ENCODE measurements at regions not wholly inside any gene's neighbourhood (a gene's known extent, or its start where the extent isn't known, plus 50 kb on each side); places are given as distances from the start of the nearest gene placed in this dataset.

- TF ChIP-seq, protein P1, sequence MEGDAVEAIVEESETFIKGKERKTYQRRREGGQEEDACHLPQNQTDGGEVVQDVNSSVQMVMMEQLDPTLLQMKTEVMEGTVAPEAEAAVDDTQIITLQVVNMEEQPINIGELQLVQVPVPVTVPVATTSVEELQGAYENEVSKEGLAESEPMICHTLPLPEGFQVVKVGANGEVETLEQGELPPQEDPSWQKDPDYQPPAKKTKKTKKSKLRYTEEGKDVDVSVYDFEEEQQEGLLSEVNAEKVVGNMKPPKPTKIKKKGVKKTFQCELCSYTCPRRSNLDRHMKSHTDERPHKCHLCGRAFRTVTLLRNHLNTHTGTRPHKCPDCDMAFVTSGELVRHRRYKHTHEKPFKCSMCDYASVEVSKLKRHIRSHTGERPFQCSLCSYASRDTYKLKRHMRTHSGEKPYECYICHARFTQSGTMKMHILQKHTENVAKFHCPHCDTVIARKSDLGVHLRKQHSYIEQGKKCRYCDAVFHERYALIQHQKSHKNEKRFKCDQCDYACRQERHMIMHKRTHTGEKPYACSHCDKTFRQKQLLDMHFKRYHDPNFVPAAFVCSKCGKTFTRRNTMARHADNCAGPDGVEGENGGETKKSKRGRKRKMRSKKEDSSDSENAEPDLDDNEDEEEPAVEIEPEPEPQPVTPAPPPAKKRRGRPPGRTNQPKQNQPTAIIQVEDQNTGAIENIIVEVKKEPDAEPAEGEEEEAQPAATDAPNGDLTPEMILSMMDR (IDR thresholded peaks at IDR 0.05), result no peak
These were observed 59.5 kb downstream of the FZD1 start for GRCh38 chr7:91323626-91324158.

DNA sequence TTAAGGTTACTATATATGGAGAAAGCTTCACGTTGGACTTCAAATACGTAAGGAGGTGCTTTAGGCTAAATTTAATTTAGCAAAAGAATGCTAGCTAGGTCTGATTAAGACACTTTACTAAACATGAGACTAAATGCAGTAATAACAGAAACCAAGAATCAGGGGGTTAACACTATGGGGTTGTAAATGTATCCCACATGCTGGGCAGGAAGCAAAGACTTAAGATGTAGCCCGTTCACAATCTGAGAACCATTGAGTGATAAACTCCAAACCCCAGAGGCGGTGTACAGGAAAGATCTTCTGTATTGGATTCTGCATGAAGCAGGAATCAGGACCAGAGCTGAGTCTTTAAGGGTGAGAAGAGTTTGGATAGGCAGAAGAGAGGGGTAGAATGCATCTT lies 60.4 kb downstream of the FZD1 start:
- TF ChIP-seq, protein P1 (IDR thresholded peaks at IDR 0.05), result no peak

- TF ChIP-seq, protein P1 (IDR thresholded peaks at IDR 0.05), result no peak
These were observed 61.5 kb downstream of the FZD1 start for GRCh38 chr7:91325726-91326125.

GRCh38 chr7:91326516-91327199 lies 62.4 kb downstream of the FZD1 start:
- TF ChIP-seq, protein P1 (IDR thresholded peaks at IDR 0.05), result no peak

DNA sequence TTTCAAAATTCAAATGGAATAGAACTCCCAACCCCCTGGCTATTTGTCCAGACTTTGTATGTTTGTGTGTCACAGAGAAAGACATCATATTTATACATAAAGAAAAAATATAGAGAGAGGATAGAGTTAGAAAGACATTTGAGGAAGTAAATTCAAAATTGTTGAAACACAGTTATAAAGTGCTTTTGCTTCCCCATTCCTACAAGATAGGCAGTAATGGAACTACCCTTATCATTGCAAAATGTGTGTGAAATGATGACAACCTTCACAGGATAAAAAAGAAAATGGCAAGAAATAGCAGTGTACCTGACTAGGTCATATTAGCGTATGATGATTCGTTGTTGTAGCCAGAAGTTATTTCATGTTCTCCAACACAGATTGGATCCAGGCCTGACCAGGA lies 63.1 kb downstream of the FZD1 start:
- TF ChIP-seq, protein P1 (IDR thresholded peaks at IDR 0.05), result no peak

DNA sequence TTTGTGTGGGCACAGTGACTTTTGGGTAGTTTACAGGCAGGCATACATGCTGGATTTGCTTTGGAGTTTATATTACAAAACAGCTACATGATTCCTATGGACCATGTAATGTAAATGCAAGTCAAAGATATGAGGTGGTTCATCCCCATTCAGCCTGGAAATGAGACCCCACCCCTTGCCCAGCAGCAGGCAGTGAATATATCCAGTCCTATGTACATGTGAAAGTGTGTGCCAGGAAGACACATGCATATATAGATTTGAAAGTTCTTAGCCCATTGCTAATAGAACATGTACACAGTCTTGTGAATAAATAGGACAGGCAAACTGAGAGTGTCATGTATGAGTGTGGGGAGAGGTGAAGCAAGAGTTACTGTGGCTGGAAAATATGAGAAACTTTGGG lies 65.3 kb downstream of the FZD1 start:
- TF ChIP-seq, protein P1 (IDR thresholded peaks at IDR 0.05), result no peak

DNA sequence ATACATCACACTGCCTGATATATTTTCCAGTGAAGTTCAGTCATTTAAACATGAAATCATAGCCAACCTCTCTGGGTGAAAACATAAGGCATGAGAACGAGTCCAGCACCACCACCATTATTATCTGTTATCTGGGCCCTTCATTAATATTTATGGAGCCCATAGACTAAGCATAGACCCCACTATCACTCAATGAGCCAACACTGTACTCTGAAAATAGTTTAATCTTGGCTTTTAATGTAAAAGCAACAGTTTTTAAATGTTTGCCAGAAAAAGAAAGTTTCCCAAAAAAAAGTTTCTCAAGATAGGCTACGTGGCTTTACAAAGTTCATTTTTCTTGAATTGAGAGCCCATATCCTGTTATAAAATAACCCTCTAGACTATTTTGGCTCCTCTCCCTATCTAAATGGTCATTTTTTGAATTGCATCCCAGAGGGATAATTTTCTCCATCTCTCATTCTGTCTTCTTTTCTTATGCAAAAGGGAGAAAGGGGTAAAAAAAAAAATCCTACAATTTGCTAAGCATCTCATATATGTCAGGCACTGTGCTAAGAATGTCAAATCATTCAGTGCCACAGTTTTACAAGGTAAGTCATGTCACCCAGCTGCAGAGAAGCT lies 66.1 kb downstream of the FZD1 start:
- TF ChIP-seq, protein P1 (IDR thresholded peaks at IDR 0.05), result no peak
